HEK293 (cell line): ENCODE measurements at regions not wholly inside any gene's neighbourhood (a gene's known extent, or its start where the extent isn't known, plus 50 kb on each side); places are given as distances from the start of the nearest gene placed in this dataset.

Source experiments
- CTCF ChIA-PET: fragments of 350-600 bp; formaldehyde crosslinking; extraction: SDS; loops from one replicate; lab custom pipeline; 2021; ENCODE audit warnings: antibody characterized with exemption; lab: Yijun Ruan, JAX
- POLR2A ChIA-PET: fragments of 300-600 bp; formaldehyde crosslinking; extraction: SDS; loops from one replicate; lab custom pipeline; 2020; ENCODE audit warnings: antibody characterized with exemption, inconsistent platforms; lab: Yijun Ruan, JAX
- H3K27ac ChIP-seq: fragments of 200-500 bp; sonication (Bioruptor generic); 2 replicates; pipeline ENCODE4 v1.5.1; 2014; ENCODE audit warnings: low read depth, low read length, control low read depth, inconsistent platforms; ENCODE audit errors: extremely low read depth
- H3K36me3 ChIP-seq, 2 experiments: fragments of 200-500 bp in 1 of 2; sonication (Bioruptor generic) in 1 of 2; 1 replicate in 1 of 2; 2 replicates in 1 of 2; pipeline ENCODE4 v1.5.1; 2014 to 2017; ENCODE audit warnings: inconsistent platforms in 2 of 2, low read length in 2 of 2; ENCODE audit not compliant: control insufficient read depth in 2 of 2, insufficient read depth in 1 of 2
- H3K4me1 ChIP-seq: fragments of 200-500 bp; sonication (Bioruptor generic); 2 replicates; pipeline ENCODE4 v1.5.1; 2014; ENCODE audit warnings: mild to moderate bottlenecking, low read length, inconsistent platforms; ENCODE audit not compliant: control insufficient read depth, insufficient read depth
- H3K4me3 ChIP-seq: 2 replicates; pipeline ENCODE4 v1.5.1; 2011; ENCODE audit warnings: low read depth, mild to moderate bottlenecking, control low read depth, low read length, moderate library complexity
- H3K9me3 ChIP-seq: fragments of 200-500 bp; sonication (Bioruptor generic); 2 replicates; pipeline ENCODE4 v1.5.1; 2014; ENCODE audit warnings: low read depth, low read length, inconsistent platforms; ENCODE audit not compliant: control insufficient read depth, insufficient read depth
- KLF17 ChIP-seq: fragments of 450-650 bp; formaldehyde crosslinking; IDR thresholded peaks from 2 replicates; pipeline ENCODE4 v1.5.1; 2016; ENCODE audit warnings: missing biosample characterization, missing genetic modification characterization
- PRDM1 ChIP-seq: fragments of 450-650 bp; formaldehyde crosslinking; IDR thresholded peaks from 2 replicates; pipeline ENCODE4; 2016; ENCODE audit warnings: missing biosample characterization, missing genetic modification characterization
- PRDM2 ChIP-seq: fragments of 450-650 bp; formaldehyde crosslinking; IDR thresholded peaks from 2 replicates; pipeline ENCODE4 v1.5.1; 2016; ENCODE audit warnings: missing biosample characterization, missing genetic modification characterization, borderline replicate concordance
- SP7 ChIP-seq: fragments of 450-650 bp; formaldehyde crosslinking; IDR thresholded peaks from 2 replicates; pipeline ENCODE4 v1.5.1; 2016; ENCODE audit warnings: missing biosample characterization, missing genetic modification characterization
- TRIM28 ChIP-seq: IDR thresholded peaks from 2 replicates; pipeline ENCODE4 v1.6.1; 2011; ENCODE audit warnings: low read length, control low read depth, borderline replicate concordance
- ZBTB48 ChIP-seq: fragments of 450-650 bp; formaldehyde crosslinking; IDR thresholded peaks from 2 replicates; pipeline ENCODE4 v1.5.1; 2016; ENCODE audit warnings: missing biosample characterization, missing genetic modification characterization
- ZBTB6 ChIP-seq: fragments of 450-650 bp; formaldehyde crosslinking; IDR thresholded peaks from 2 replicates; pipeline ENCODE4 v1.5.1; 2017; ENCODE audit warnings: missing biosample characterization, missing genetic modification characterization
- ZBTB8A ChIP-seq: fragments of 450-650 bp; formaldehyde crosslinking; IDR thresholded peaks from 2 replicates; pipeline ENCODE4 v1.5.1; 2016; ENCODE audit warnings: missing biosample characterization, missing genetic modification characterization
- ZEB2 ChIP-seq: fragments of 450-650 bp; formaldehyde crosslinking; IDR thresholded peaks from 2 replicates; pipeline ENCODE4 v1.5.1; 2016; ENCODE audit warnings: missing biosample characterization, missing genetic modification characterization
- ZNF155 ChIP-seq: fragments of 450-650 bp; formaldehyde crosslinking; IDR thresholded peaks from 2 replicates; pipeline ENCODE4 v1.5.1; 2016; ENCODE audit warnings: missing biosample characterization, missing genetic modification characterization
- ZNF18 ChIP-seq: fragments of 450-650 bp; formaldehyde crosslinking; IDR thresholded peaks from 2 replicates; pipeline ENCODE4 v1.5.1; 2016; ENCODE audit warnings: missing biosample characterization, missing genetic modification characterization
- ZNF184 ChIP-seq: fragments of 450-650 bp; IDR thresholded peaks from 2 replicates; pipeline ENCODE4 v1.5.1; 2018; ENCODE audit warnings: missing biosample characterization, mild to moderate bottlenecking, missing genetic modification characterization
- ZNF324 ChIP-seq: fragments of 450-650 bp; formaldehyde crosslinking; IDR thresholded peaks from 2 replicates; pipeline ENCODE4 v1.5.1; 2016; ENCODE audit warnings: missing biosample characterization, missing genetic modification characterization
- ZNF362 ChIP-seq: fragments of 450-650 bp; formaldehyde crosslinking; IDR thresholded peaks from 2 replicates; pipeline ENCODE4 v1.5.1; 2016; ENCODE audit warnings: missing biosample characterization, missing genetic modification characterization
- ZNF366 ChIP-seq: fragments of 450-650 bp; formaldehyde crosslinking; conservative IDR thresholded peaks from 2 replicates; pipeline ENCODE4 v1.5.1; 2016; ENCODE audit warnings: missing biosample characterization, missing genetic modification characterization
- ZNF426 ChIP-seq: fragments of 450-650 bp; formaldehyde crosslinking; IDR thresholded peaks from 2 replicates; pipeline ENCODE4 v1.5.1; 2017; ENCODE audit warnings: missing biosample characterization, missing genetic modification characterization, mild to moderate bottlenecking, inconsistent platforms, moderate library complexity
- ZNF501 ChIP-seq: fragments of 450-650 bp; formaldehyde crosslinking; IDR thresholded peaks from 2 replicates; pipeline ENCODE4 v1.5.1; 2016; ENCODE audit warnings: missing biosample characterization, missing genetic modification characterization
- ZNF530 ChIP-seq: fragments of 450-650 bp; formaldehyde crosslinking; IDR thresholded peaks from 2 replicates; pipeline ENCODE4 v1.5.1; 2016; ENCODE audit warnings: low read depth, missing biosample characterization, missing genetic modification characterization
- ZNF585B ChIP-seq: fragments of 450-650 bp; formaldehyde crosslinking; IDR thresholded peaks from 2 replicates; pipeline ENCODE4 v1.5.1; 2016; ENCODE audit warnings: missing biosample characterization, missing genetic modification characterization
- ZNF600 ChIP-seq: fragments of 450-650 bp; formaldehyde crosslinking; IDR thresholded peaks from 2 replicates; pipeline ENCODE4 v1.5.1; 2016; ENCODE audit warnings: missing biosample characterization, missing genetic modification characterization
- ZNF623 ChIP-seq: fragments of 450-650 bp; formaldehyde crosslinking; IDR thresholded peaks from 2 replicates; pipeline ENCODE4 v1.5.1; 2016; ENCODE audit warnings: missing biosample characterization, missing genetic modification characterization
- ZNF837 ChIP-seq: fragments of 450-650 bp; formaldehyde crosslinking; IDR thresholded peaks from 2 replicates; pipeline ENCODE4 v1.5.1; 2016; ENCODE audit warnings: missing biosample characterization, missing genetic modification characterization

GRCh38 chr1:9179463-9180110, 50.7 kb upstream of the GPR157 start:
- no peak for TF ChIP-seq ZNF426
- no peak for TF ChIP-seq ZNF324 (tag by site-specific recombination)
- TF ChIP-seq ZNF18: no peak
- TF ChIP-seq ZNF837 (tag by site-specific recombination): no peak
- no peak for TF ChIP-seq ZNF585B (tag by site-specific recombination)
- TF ChIP-seq ZNF530 (tag by site-specific recombination): no peak
- 0 out of 2 replicates have a peak, but pooled peaks have one; percentile 48 for TF ChIP-seq ZNF362 (tag by site-specific recombination)
- CTCF ChIA-PET: interaction anchor here (0.6 to 3.3 kb wide), 7 partner anchors 14 to 38 kb away, joined by 3 to 16 read pairs (median 8); no protein-coding TSS in a partner anchor
- peaks cover 7% of the 10 kb centered on the region; the same call in 1 of the 2 replicates for H3K4me1 ChIP-seq
- no peak overlapping the region for H3K27ac ChIP-seq
- H3K4me3 ChIP-seq: no peak overlapping the region; the same call in 1 of the 2 replicates
- peaks cover 5 to 72% of the 10 kb centered on the region in 2 experiments; a peak in 2 of 3 replicates for H3K36me3 ChIP-seq
- POLR2A ChIA-PET: no interaction called here
- H3K9me3 ChIP-seq: no peaks in the 10 kb centered on the region

GRCh38 chr1:9180111-9180819, 51.4 kb upstream of the GPR157 start:
- H3K4me3 ChIP-seq: peak overlapping the region; percentile 86
- no peaks in the 10 kb centered on the region for H3K9me3 ChIP-seq
- H3K36me3 ChIP-seq: peaks cover 5 to 71% of the 10 kb centered on the region in 2 experiments; a peak in 2 of 3 replicates
- POLR2A ChIA-PET: interaction anchor here (1.0 to 1.2 kb wide), 2 partner anchors 51 to 54 kb away, joined by 3 to 4 read pairs; no protein-coding TSS in a partner anchor
- H3K4me1 ChIP-seq: peaks cover 7% of the 10 kb centered on the region; the same call in 1 of the 2 replicates
- peak overlapping the region; percentile 97; the same call in 1 of the 2 replicates for H3K27ac ChIP-seq
- CTCF ChIA-PET: interaction anchor here (0.6 to 3.3 kb wide), 11 partner anchors 9 to 65 kb away, joined by 3 to 16 read pairs (median 6); no protein-coding TSS in a partner anchor
- TF ChIP-seq PRDM2 (tag by site-specific recombination) (no peak), ZNF501 (tag by site-specific recombination) (no peak), SP7 (tag by site-specific recombination) (peak; percentile 66), TRIM28 (0 out of 2 replicates have a peak, but pooled peaks have one; percentile 55), ZEB2 (peak; percentile 22; the same call in 1 of the 2 replicates), ZNF600 (no peak), ZNF155 (no peak), ZNF623 (tag by site-specific recombination) (peak; percentile 97), ZNF366 (tag by site-specific recombination) (0 out of 2 replicates have a peak, but pooled peaks have one; percentile 43), PRDM1 (tag by site-specific recombination) (peak; percentile 74), ZBTB8A (tag by site-specific recombination) (no peak), ZBTB6 (tag by site-specific recombination) (no peak), ZBTB48 (tag by site-specific recombination) (no peak; the same call in 1 of the 2 replicates), ZNF184 (tag by site-specific recombination) (0 out of 2 replicates have a peak, but pooled peaks have one; percentile 7), KLF17 (tag by site-specific recombination) (peak; percentile 73; the same call in 1 of the 2 replicates)
